GM23338 (cell line): ENCODE measurements at regions not wholly inside any gene's neighbourhood (a gene's known extent, or its start where the extent isn't known, plus 50 kb on each side); places are given as distances from the start of the nearest gene placed in this dataset.

ENCODE experiments used
- ATAC-seq: fragments of 200-7000 bp; cut with Tn5 transposase; 3 replicates; pipeline ENCODE4 v1.9.1; 2020
- DNase-seq: peaks from one replicate; pipeline ENCODE4 v3.0.0-alpha.2; 2015; ENCODE audit warnings: low spot score
- H2AFZ ChIP-seq: fragments of 200-600 bp; sonication (generic); 2 replicates; pipeline ENCODE4 v1.8.0; 2016; ENCODE audit warnings: antibody characterized with exemption, mild to moderate bottlenecking, moderate library complexity
- H3F3A ChIP-seq: fragments of 200-600 bp; sonication (generic); replicated peaks from 2 replicates; pipeline ENCODE4 v1.8.0; 2017; ENCODE audit warnings: antibody characterized with exemption, mixed run types, low read depth
- H3K27ac ChIP-seq: fragments of 200-600 bp; sonication (generic); 2 replicates; pipeline ENCODE4 v1.6.1; 2016; ENCODE audit warnings: low read depth
- H3K27me3 ChIP-seq: fragments of 200-600 bp; sonication (generic); 2 replicates; pipeline ENCODE4 v1.8.0; 2016; ENCODE audit warnings: mild to moderate bottlenecking, mixed run types, moderate library complexity; ENCODE audit not compliant: insufficient read depth
- H3K36me3 ChIP-seq: fragments of 200-600 bp; sonication (generic); 2 replicates; pipeline ENCODE4 v1.8.0; 2016; ENCODE audit warnings: mild to moderate bottlenecking; ENCODE audit not compliant: insufficient read depth
- H3K4me1 ChIP-seq: fragments of 200-600 bp; sonication (generic); 2 replicates; pipeline ENCODE4 v1.8.0; 2016; ENCODE audit warnings: mild to moderate bottlenecking, moderate library complexity; ENCODE audit not compliant: insufficient read depth
- H3K4me2 ChIP-seq: fragments of 200-600 bp; sonication (generic); 2 replicates; pipeline ENCODE4 v1.7.1; 2017; ENCODE audit warnings: mixed run types
- H3K4me3 ChIP-seq: fragments of 200-600 bp; sonication (generic); 2 replicates; pipeline ENCODE4 v1.6.1; 2016; ENCODE audit warnings: mixed run types
- H3K79me2 ChIP-seq: fragments of 200-600 bp; sonication (generic); replicated peaks from 2 replicates; pipeline ENCODE4 v1.8.0; 2017; ENCODE audit warnings: mild to moderate bottlenecking; ENCODE audit not compliant: insufficient read depth
- H3K9me2 ChIP-seq: fragments of 200-600 bp; sonication (generic); 2 replicates; pipeline ENCODE4 v1.8.0; 2017; ENCODE audit not compliant: insufficient read depth
- H4K20me1 ChIP-seq: fragments of 200-600 bp; sonication (generic); replicated peaks from 2 replicates; pipeline ENCODE4 v1.8.0; 2017; ENCODE audit warnings: mild to moderate bottlenecking; ENCODE audit not compliant: insufficient read depth
- H3K27ac Mint-ChIP-seq: 2 replicates; pipeline ENCODE4 v1.8.0; 2020; ENCODE audit warnings: inconsistent platforms, mild to moderate bottlenecking, moderate library complexity, mixed read lengths
- H3K27me3 Mint-ChIP-seq: 3 replicates; pipeline ENCODE4 v1.8.0; 2022; ENCODE audit warnings: low read depth, mild to moderate bottlenecking, moderate library complexity, mixed read lengths, inconsistent platforms; ENCODE audit not compliant: insufficient read depth, poor library complexity
- H3K36me3 Mint-ChIP-seq: 3 replicates; pipeline ENCODE4 v1.8.0; 2021; ENCODE audit warnings: low read depth, mild to moderate bottlenecking, inconsistent platforms, moderate library complexity, mixed read lengths
- H3K4me1 Mint-ChIP-seq: 3 replicates; pipeline ENCODE4 v1.8.0; 2020; ENCODE audit warnings: mild to moderate bottlenecking, inconsistent platforms, mixed read lengths
- H3K4me3 Mint-ChIP-seq: 3 replicates; pipeline ENCODE4 v1.8.0; 2021; ENCODE audit warnings: moderate library complexity, mild to moderate bottlenecking, inconsistent platforms, mixed read lengths
- H3K9me3 Mint-ChIP-seq: 3 replicates; pipeline ENCODE4 v1.8.0; 2020; ENCODE audit warnings: moderate library complexity, mild to moderate bottlenecking, inconsistent platforms, mixed read lengths
- CREB1 ChIP-seq: fragments of 250-450 bp; sonication (Bioruptor Pico); IDR thresholded peaks from 2 replicates; pipeline ENCODE4 v1.5.0; 2020; ENCODE audit warnings: low read depth, mild to moderate bottlenecking, moderate library complexity
- CTCF ChIP-seq, 2 experiments: fragments of 200-600 bp in 1 of 2; sonication (generic) in 1 of 2; conservative IDR thresholded peaks; 2 replicates each; pipeline versions ENCODE4 v1.5.1 to v1.6.1; 2016 to 2017; ENCODE audit warnings: antibody characterized with exemption in 2 of 2, low read depth in 2 of 2, mild to moderate bottlenecking in 2 of 2, moderate library complexity in 1 of 2
- EZH2 ChIP-seq: fragments of 200-600 bp; sonication (generic); IDR thresholded peaks from one replicate; pipeline ENCODE4 v1.8.0; 2017; ENCODE audit warnings: antibody characterized with exemption, mild to moderate bottlenecking, low read depth; ENCODE audit not compliant: unreplicated experiment
- EZH2phosphoT487 ChIP-seq: fragments of 200-600 bp; sonication (generic); IDR thresholded peaks from one replicate; pipeline ENCODE4 v1.8.1; 2018; ENCODE audit warnings: antibody characterized with exemption; ENCODE audit not compliant: unreplicated experiment
- NANOG ChIP-seq: IDR thresholded peaks from 2 replicates; pipeline ENCODE4 v1.6.1; 2016; ENCODE audit warnings: antibody characterized with exemption, borderline replicate concordance
- REST ChIP-seq: IDR thresholded peaks from one replicate; pipeline ENCODE4 v1.6.1; 2018; ENCODE audit warnings: antibody characterized with exemption; ENCODE audit not compliant: unreplicated experiment
- STAT1 ChIP-seq: IDR thresholded peaks from one replicate; pipeline ENCODE4 v1.6.1; 2016; ENCODE audit warnings: antibody characterized with exemption; ENCODE audit not compliant: unreplicated experiment
- ZNF114 ChIP-seq: fragments of 250-450 bp; sonication (Bioruptor Pico); IDR thresholded peaks from 2 replicates; pipeline ENCODE4 v1.5.0; 2020; ENCODE audit warnings: mild to moderate bottlenecking, moderate library complexity
- ZNF331 ChIP-seq: fragments of 250-450 bp; sonication (Bioruptor Pico); IDR thresholded peaks from 2 replicates; pipeline ENCODE4 v1.5.0; 2020; ENCODE audit warnings: low read depth, mild to moderate bottlenecking, moderate library complexity

GRCh38 chr14:98903371-98903770 lies 368.6 kb downstream of the BCL11B start (continued):
- TF ChIP-seq ZNF331 (CRISPR knock-in tag): no peak
- TF ChIP-seq ZNF114: no peak
- no peak for TF ChIP-seq EZH2phosphoT487
- no peak for TF ChIP-seq CREB1 (CRISPR knock-in tag)
- TF ChIP-seq EZH2: no peak
- TF ChIP-seq REST: no peak
- no peak for TF ChIP-seq CTCF (conservative IDR thresholded peaks at IDR 0.05; ENCODE audit: low read depth in 2 of 2)

GRCh38 chr14:98904677-98905076 lies 367.3 kb downstream of the BCL11B start:
- H3K4me3 ChIP-seq: no peak overlapping the region
- H4K20me1 ChIP-seq: no peaks in the 10 kb centered on the region
- H2AFZ ChIP-seq: no peak overlapping the region
- peaks cover 3% of the 10 kb centered on the region for H3K27me3 Mint-ChIP-seq
- ATAC-seq (no peak), DNase-seq (no peak)
- TF ChIP-seq ZNF114 (no peak), EZH2 (no peak), CREB1 (CRISPR knock-in tag) (no peak), NANOG (no peak), STAT1 (no peak)
- H3K9me3 Mint-ChIP-seq: no peaks in the 10 kb centered on the region
- no peak overlapping the region for H3K27ac ChIP-seq
- no peaks in the 10 kb centered on the region for H3F3A ChIP-seq
- no peak overlapping the region for H3K4me3 Mint-ChIP-seq
- no peaks in the 10 kb centered on the region for H3K36me3 ChIP-seq
- H3K4me1 Mint-ChIP-seq: peaks cover 17% of the 10 kb centered on the region
- H3K9me2 ChIP-seq: 0 out of 2 replicates have a peak, but pooled peaks cover 2% of the 10 kb centered on the region
- H3K27me3 ChIP-seq: no peaks in the 10 kb centered on the region
- H3K79me2 ChIP-seq: no peaks in the 10 kb centered on the region
- H3K4me2 ChIP-seq: no peak overlapping the region
- H3K36me3 Mint-ChIP-seq: no peaks in the 10 kb centered on the region
- H3K4me1 ChIP-seq: peaks cover 16% of the 10 kb centered on the region
- no peak overlapping the region for H3K27ac Mint-ChIP-seq
